Ascending aorta (tissue), 2 donors: ENCODE measurements at regions not wholly inside any gene's neighbourhood (a gene's known extent, or its start where the extent isn't known, plus 50 kb on each side); places are given as distances from the start of the nearest gene placed in this dataset.
"Not testable (repeated sequence)": the region's sequence is repeated elsewhere in the genome, so short reads cannot be mapped to it uniquely, and the experiment has no call there.

ENCODE experiments used
- DNase-seq, 2 donors: peaks; one replicate each; pipeline ENCODE4 v3.0.0-alpha.2; 2019; ENCODE audit warnings: low spot score in 2 of 2
- H3K27ac ChIP-seq, 2 donors: fragments of 200-600 bp; sonication (generic); one replicate each; pipeline ENCODE4 v1.5.1; 2016 to 2017; ENCODE audit warnings: mild to moderate bottlenecking in 1 of 2
- H3K27me3 ChIP-seq: fragments of 200-600 bp; sonication (generic); one replicate; pipeline ENCODE4 v1.5.1; 2017
- H3K36me3 ChIP-seq, 2 donors: fragments of 200-600 bp; sonication (generic); one replicate each; pipeline ENCODE4 v1.5.1; 2016
- H3K4me1 ChIP-seq, 2 donors: fragments of 200-600 bp; sonication (generic); one replicate each; pipeline ENCODE4 v1.5.1; 2016 to 2017; ENCODE audit warnings: mild to moderate bottlenecking in 1 of 2
- H3K4me3 ChIP-seq, 2 donors: fragments of 200-600 bp; sonication (generic); one replicate each; pipeline ENCODE4 v1.5.1; 2016 to 2017; ENCODE audit warnings: mild to moderate bottlenecking in 1 of 2
- H3K9me3 ChIP-seq, 2 donors: fragments of 200-600 bp; sonication (generic); one replicate each; pipeline ENCODE4 v1.5.1; 2016
- intact Hi-C: fragments of 100-400 bp; cut with DNase I; formaldehyde crosslinking; loops from one replicate; pipeline ENCODE4 v1.15.1; 2023

DNA sequence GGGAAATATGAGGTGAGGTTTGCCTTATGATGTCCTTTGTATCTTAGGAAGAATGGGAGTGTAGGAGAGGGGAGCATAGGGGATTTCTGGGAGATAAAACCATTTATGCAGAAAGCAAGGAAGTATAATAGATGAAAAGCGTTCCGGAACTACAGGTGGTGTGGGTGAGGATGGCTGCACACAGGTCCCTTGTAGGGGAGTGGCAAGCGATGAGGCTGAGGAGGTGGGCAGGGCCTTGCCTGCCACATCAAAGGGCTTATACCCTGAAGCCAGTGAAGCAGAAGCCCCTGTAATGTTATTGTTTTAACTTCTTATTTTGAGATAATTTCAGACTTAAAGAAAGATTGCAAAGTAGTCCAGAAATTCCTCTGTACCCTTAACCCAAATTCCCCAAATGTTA is 107.3 kb upstream of the IKBKE start:
- intact Hi-C loops, H3K36me3 ChIP-seq, H3K4me1 ChIP-seq, H3K27ac ChIP-seq, H3K4me3 ChIP-seq, H3K27me3 ChIP-seq, H3K9me3 ChIP-seq, DNase-seq: not testable (repeated sequence)

DNA sequence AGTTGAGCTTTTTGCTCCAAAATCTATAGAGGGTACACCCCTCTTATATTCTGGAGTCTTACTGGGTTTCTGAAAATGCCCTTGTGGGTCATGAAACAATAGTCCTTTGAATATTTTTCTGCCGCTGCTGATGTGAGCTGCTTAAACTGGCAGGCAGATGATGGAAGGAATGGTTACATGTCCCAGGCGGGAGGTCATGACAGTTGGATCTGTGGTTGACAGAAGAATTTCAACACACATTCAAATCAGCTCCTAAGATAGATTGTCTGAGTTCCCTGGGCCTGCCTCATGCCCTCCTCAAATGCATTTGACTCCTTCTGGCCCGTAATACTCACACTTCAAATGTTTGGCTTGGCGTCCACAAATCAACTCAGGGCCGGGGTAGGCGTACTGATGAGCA is 105.0 kb upstream of the IKBKE start:
- intact Hi-C loops, H3K9me3 ChIP-seq, DNase-seq, H3K4me3 ChIP-seq, H3K27me3 ChIP-seq, H3K27ac ChIP-seq, H3K36me3 ChIP-seq, H3K4me1 ChIP-seq: not testable (repeated sequence)

GRCh38 chr1:206366131-206366530 is 104.1 kb upstream of the IKBKE start:
- H3K27me3 ChIP-seq, H3K9me3 ChIP-seq, DNase-seq, H3K4me1 ChIP-seq, H3K4me3 ChIP-seq, H3K36me3 ChIP-seq, H3K27ac ChIP-seq, intact Hi-C loops: not testable (repeated sequence)

DNA sequence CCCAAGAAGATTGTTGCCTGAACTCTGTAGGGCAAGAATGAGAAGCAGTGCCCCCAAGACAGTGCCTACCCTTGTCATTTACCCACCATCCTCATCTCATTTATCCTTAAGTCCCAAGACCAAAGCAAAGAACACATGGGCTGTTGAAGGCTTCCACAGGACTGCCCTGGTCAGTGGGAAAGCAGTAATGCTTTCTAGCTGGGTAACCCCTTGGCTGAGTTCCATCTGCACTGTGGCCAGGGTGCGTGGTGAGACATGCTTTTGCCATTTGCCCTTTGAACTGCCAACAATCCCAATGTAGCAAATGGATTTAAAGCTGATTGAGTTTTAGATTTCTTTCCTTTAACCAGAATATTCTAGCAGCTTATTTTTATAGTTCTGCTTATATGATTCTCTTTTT is 103.5 kb upstream of the IKBKE start:
- intact Hi-C loops, H3K27ac ChIP-seq, H3K4me1 ChIP-seq, H3K4me3 ChIP-seq, DNase-seq, H3K36me3 ChIP-seq, H3K9me3 ChIP-seq, H3K27me3 ChIP-seq: not testable (repeated sequence)

- H3K9me3 ChIP-seq, intact Hi-C loops, H3K36me3 ChIP-seq, DNase-seq, H3K27ac ChIP-seq, H3K4me3 ChIP-seq, H3K4me1 ChIP-seq, H3K27me3 ChIP-seq: not testable (repeated sequence)
Observed at GRCh38 chr1:206367955-206368622, 102.2 kb upstream of the IKBKE start.

GRCh38 chr1:206374725-206375124 is 95.6 kb upstream of the IKBKE start:
- H3K27me3 ChIP-seq, H3K9me3 ChIP-seq, H3K4me1 ChIP-seq, DNase-seq, H3K4me3 ChIP-seq, H3K36me3 ChIP-seq, intact Hi-C loops: not testable (repeated sequence)
- peak overlapping the region in 1 of 2 donors; percentile 59 for H3K27ac ChIP-seq

DNA sequence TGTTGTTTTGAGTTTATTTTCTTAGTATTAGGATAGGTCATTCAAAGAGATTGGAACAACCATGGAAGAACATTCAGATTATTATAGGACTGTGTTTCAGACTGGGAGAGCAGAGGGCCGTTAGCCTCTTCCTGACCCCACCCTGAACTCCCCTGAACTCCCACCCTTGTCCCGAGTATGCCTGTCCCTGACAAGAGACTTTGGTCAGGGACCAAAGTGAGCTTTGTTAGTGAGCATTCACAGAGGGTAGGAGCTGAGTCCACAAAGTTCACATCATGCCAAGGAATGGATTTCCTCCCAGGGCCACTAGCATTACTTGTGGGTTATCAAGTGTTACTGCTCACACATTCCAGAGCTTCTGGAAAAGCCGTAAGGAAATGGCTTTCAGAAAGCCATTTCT is 94.7 kb upstream of the IKBKE start:
- intact Hi-C loops: not testable (repeated sequence)

GRCh38 chr1:206378506-206378905 is 91.8 kb upstream of the IKBKE start:
- H3K4me1 ChIP-seq, DNase-seq, H3K27ac ChIP-seq, H3K9me3 ChIP-seq, intact Hi-C loops, H3K36me3 ChIP-seq, H3K4me3 ChIP-seq, H3K27me3 ChIP-seq: not testable (repeated sequence)

More for the DNA sequence above, 94.7 kb upstream of the IKBKE start:
- H3K27ac ChIP-seq: peak overlapping the region; percentile 59 to 65
- H3K4me1 ChIP-seq, H3K27me3 ChIP-seq, DNase-seq, H3K4me3 ChIP-seq, H3K36me3 ChIP-seq, H3K9me3 ChIP-seq: not testable (repeated sequence)

DNA sequence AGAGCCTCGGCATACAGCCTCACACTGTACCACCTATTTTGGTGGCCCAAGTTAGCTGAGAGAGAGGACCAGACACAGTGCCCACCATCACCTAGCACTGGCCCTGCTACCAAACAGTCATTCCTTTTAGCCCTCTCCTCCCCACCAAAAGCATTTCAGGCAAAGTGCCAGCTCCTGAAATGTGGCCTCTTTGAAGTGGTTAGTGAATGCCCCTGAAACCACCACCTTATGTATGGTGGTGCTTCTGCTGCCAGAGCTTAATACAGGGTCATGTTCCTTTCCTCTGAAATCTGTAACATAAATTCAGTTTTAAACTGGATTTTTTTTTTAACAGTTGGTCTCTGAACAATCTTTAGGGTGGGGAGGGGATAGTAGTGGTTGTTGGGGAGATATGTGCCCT is 91.0 kb upstream of the IKBKE start:
- H3K4me1 ChIP-seq, DNase-seq, intact Hi-C loops, H3K4me3 ChIP-seq, H3K9me3 ChIP-seq, H3K36me3 ChIP-seq, H3K27ac ChIP-seq, H3K27me3 ChIP-seq: not testable (repeated sequence)

- H3K4me3 ChIP-seq, H3K4me1 ChIP-seq, H3K27me3 ChIP-seq, DNase-seq, H3K9me3 ChIP-seq, intact Hi-C loops, H3K27ac ChIP-seq, H3K36me3 ChIP-seq: not testable (repeated sequence)
Observed at GRCh38 chr1:206380163-206380790, 90.0 kb upstream of the IKBKE start.

- intact Hi-C loops, H3K36me3 ChIP-seq, H3K4me3 ChIP-seq, DNase-seq, H3K27ac ChIP-seq, H3K4me1 ChIP-seq, H3K27me3 ChIP-seq, H3K9me3 ChIP-seq: not testable (repeated sequence)
Observed at GRCh38 chr1:206380791-206381610, 89.3 kb upstream of the IKBKE start.
